ENCODE measurements at regions not wholly inside any gene's neighbourhood (a gene's known extent, or its start where the extent isn't known, plus 50 kb on each side); places are given as distances from the start of the nearest gene placed in this dataset.
A peak's percentile ranks its signal among the peaks of the same experiment; 100 is the strongest.
"Not testable (repeated sequence)": the region's sequence is repeated elsewhere in the genome, so short reads cannot be mapped to it uniquely, and the experiment has no call there.

GRCh38 chr14:25537846-25538455 lies 488.0 kb upstream of the STXBP6 start:
- peak; percentile 19 to 20 for DNase-seq

GRCh38 chr14:25526290-25526689 lies 476.3 kb upstream of the STXBP6 start:
- DNase-seq: no peak

- no peak for DNase-seq
Observed at GRCh38 chr14:25522926-25523325, 473.0 kb upstream of the STXBP6 start.

- no peak for DNase-seq
Observed at GRCh38 chr14:25522116-25522515, 472.2 kb upstream of the STXBP6 start.

- no peak for DNase-seq
Observed at GRCh38 chr14:25521616-25522015, 471.7 kb upstream of the STXBP6 start.

GRCh38 chr14:25520821-25521220 lies 470.9 kb upstream of the STXBP6 start:
- DNase-seq: no peak

GRCh38 chr14:25518364-25518763 lies 468.4 kb upstream of the STXBP6 start:
- DNase-seq: no peak

- DNase-seq: no peak
Observed at GRCh38 chr14:25516838-25517237, 466.9 kb upstream of the STXBP6 start.

- no peak for DNase-seq
Observed at GRCh38 chr14:25508845-25509244, 458.9 kb upstream of the STXBP6 start.

- DNase-seq: no peak
Observed at GRCh38 chr14:25501749-25502148, 451.8 kb upstream of the STXBP6 start.

- no peak for DNase-seq
Observed at GRCh38 chr14:25488961-25489360, 439.0 kb upstream of the STXBP6 start.

GRCh38 chr14:25485381-25485780 lies 435.4 kb upstream of the STXBP6 start:
- no peak for DNase-seq

GRCh38 chr14:25484906-25485305 lies 435.0 kb upstream of the STXBP6 start:
- no peak for DNase-seq

- no peak for DNase-seq
Observed at GRCh38 chr14:25484235-25484634, 434.3 kb upstream of the STXBP6 start.

- no peak for DNase-seq
Observed at GRCh38 chr14:25477316-25478098, 427.6 kb upstream of the STXBP6 start.

GRCh38 chr14:25472700-25473099 lies 422.8 kb upstream of the STXBP6 start:
- DNase-seq: no peak

GRCh38 chr14:25464772-25465171 lies 414.8 kb upstream of the STXBP6 start:
- no peak for DNase-seq

- DNase-seq: no peak
Observed at GRCh38 chr14:25464078-25464477, 414.1 kb upstream of the STXBP6 start.

- no peak for DNase-seq
Observed at GRCh38 chr14:25463480-25463879, 413.5 kb upstream of the STXBP6 start.

- no peak for DNase-seq
Observed at GRCh38 chr14:25461780-25462179, 411.8 kb upstream of the STXBP6 start.

- no peak for DNase-seq
Observed at GRCh38 chr14:25444381-25444780, 394.4 kb upstream of the STXBP6 start.

GRCh38 chr14:25440382-25440781 lies 390.4 kb upstream of the STXBP6 start:
- not testable (repeated sequence) for DNase-seq

GRCh38 chr14:25436906-25437305 lies 387.0 kb upstream of the STXBP6 start:
- no peak for DNase-seq

GRCh38 chr14:25436288-25436875 lies 386.4 kb upstream of the STXBP6 start:
- no peak for DNase-seq

Measured in activated T-cell treated with anti-CD3 and anti-CD28 coated beads, Interleukin-2, amount 50 U/mL, for 48 hours (primary cell).